OCI-LY3 (cell line): ENCODE measurements at regions not wholly inside any gene's neighbourhood (a gene's known extent, or its start where the extent isn't known, plus 50 kb on each side); places are given as distances from the start of the nearest gene placed in this dataset.

Experiments used
- H2AFZ ChIP-seq: fragments of 200-600, 300-600 bp; shearing (Covaris generic); 2 replicates; pipeline ENCODE4 v1.6.0; 2014; ENCODE audit warnings: antibody characterized with exemption, low read depth, low read length
- H3K27ac ChIP-seq: fragments of 200-600, 300-600 bp; sonication (generic); 2 replicates; pipeline ENCODE4 v1.5.1; 2014; ENCODE audit warnings: mild to moderate bottlenecking, low read length, moderate library complexity, mixed read lengths
- H3K27me3 ChIP-seq: fragments of 200-600, 300-600 bp; sonication (generic); 2 replicates; pipeline ENCODE4 v1.6.1; 2014; ENCODE audit warnings: low read depth, low read length, mixed read lengths
- H3K36me3 ChIP-seq: fragments of 200-600, 300-600 bp; sonication (generic); replicated peaks from 2 replicates; pipeline ENCODE3; 2014; ENCODE audit warnings: low read depth, low read length, mixed read lengths
- H3K4me1 ChIP-seq: fragments of 300-600, 200-600 bp; sonication (generic); 2 replicates; pipeline ENCODE4 v1.6.1; 2014; ENCODE audit warnings: low read length, mixed read lengths
- H3K4me2 ChIP-seq: fragments of 200-600, 300-600 bp; sonication (generic); 2 replicates; pipeline ENCODE4 v1.6.1; 2014; ENCODE audit warnings: low read length, mixed read lengths
- H3K4me3 ChIP-seq: fragments of 300-600, 200-600 bp; sonication (generic); 2 replicates; pipeline ENCODE4 v1.5.1; 2014; ENCODE audit warnings: antibody characterized with exemption, mild to moderate bottlenecking, low read length, moderate library complexity
- H3K79me2 ChIP-seq: fragments of 300-600, 200-600 bp; shearing (Covaris generic); 2 replicates; pipeline ENCODE4 v1.6.1; 2014; ENCODE audit warnings: mild to moderate bottlenecking, low read length, mixed read lengths
- H3K9ac ChIP-seq: fragments of 300-600, 200-600 bp; shearing (Covaris generic); 2 replicates; pipeline ENCODE4 v1.6.0; 2014; ENCODE audit warnings: mild to moderate bottlenecking, low read length, moderate library complexity
- H3K9me3 ChIP-seq: fragments of 200-600, 300-600 bp; shearing (Covaris generic); 2 replicates; pipeline ENCODE4 v1.6.1; 2014; ENCODE audit warnings: low read length, mixed read lengths; ENCODE audit not compliant: insufficient read depth
- H4K20me1 ChIP-seq: fragments of 200-600, 300-600 bp; sonication (generic); 2 replicates; pipeline ENCODE4 v1.6.1; 2016; ENCODE audit warnings: low read length, mixed read lengths; ENCODE audit not compliant: insufficient read depth
- CTCF ChIP-seq: fragments of 200-600, 300-600 bp; sonication (generic); IDR thresholded peaks from 2 replicates; pipeline ENCODE4 v1.5.1; 2014; ENCODE audit warnings: antibody characterized with exemption, low read length, low read depth
- EZH2phosphoT487 ChIP-seq: fragments of 200-600 bp; shearing (Covaris generic); IDR thresholded peaks from 2 replicates; pipeline ENCODE4 v1.6.1; 2018; ENCODE audit warnings: antibody characterized with exemption, mixed run types, low read depth

DNA sequence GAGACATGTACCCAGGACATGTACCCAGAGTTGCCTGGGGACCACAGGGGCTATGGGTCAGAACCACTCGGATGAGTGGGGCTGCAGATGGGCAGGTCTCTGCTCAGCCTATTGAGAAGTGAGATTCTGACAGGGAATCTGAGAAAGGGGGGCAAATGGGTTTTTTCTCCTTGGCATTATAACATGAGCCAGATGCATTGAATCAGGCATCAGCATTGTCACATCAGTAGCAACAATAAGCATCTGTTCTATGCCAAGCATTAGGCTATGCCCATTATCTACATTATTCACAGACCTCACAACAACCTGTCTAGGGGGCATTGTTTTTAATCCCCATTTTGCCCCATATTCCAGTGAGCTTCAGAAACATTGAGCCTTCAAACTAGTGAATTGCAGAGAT, 108.2 kb downstream of the PLCE1 start:
- Histone ChIP-seq H2AFZ (no peak overlapping the region), H3K4me1 (peaks cover 11% of the 10 kb centered on the region)
- TF ChIP-seq CTCF (no peak), EZH2phosphoT487 (no peak)

GRCh38 chr10:94102436-94102835, 108.7 kb downstream of the PLCE1 start:
- Histone ChIP-seq H3K79me2 (no peaks in the 10 kb centered on the region), H3K27ac (no peak overlapping the region), H3K9me3 (no peaks in the 10 kb centered on the region), H3K36me3 (no peaks in the 10 kb centered on the region), H3K4me1 (peaks cover 11% of the 10 kb centered on the region), H3K9ac (no peak overlapping the region), H2AFZ (no peak overlapping the region), H3K4me3 (no peak overlapping the region), H3K4me2 (no peak overlapping the region), H3K27me3 (no peaks in the 10 kb centered on the region), H4K20me1 (no peaks in the 10 kb centered on the region)
- TF ChIP-seq EZH2phosphoT487: no peak
- no peak for TF ChIP-seq CTCF

More for the DNA sequence above, 108.2 kb downstream of the PLCE1 start:
- H3K79me2 ChIP-seq: no peaks in the 10 kb centered on the region
- H3K27me3 ChIP-seq: no peaks in the 10 kb centered on the region
- no peak overlapping the region for H3K9ac ChIP-seq
- H3K4me3 ChIP-seq: no peak overlapping the region
- no peaks in the 10 kb centered on the region for H3K9me3 ChIP-seq
- no peak overlapping the region for H3K4me2 ChIP-seq
- no peaks in the 10 kb centered on the region for H3K36me3 ChIP-seq
- H4K20me1 ChIP-seq: no peaks in the 10 kb centered on the region
- no peak overlapping the region for H3K27ac ChIP-seq

- Histone ChIP-seq H3K4me3 (no peak overlapping the region), H3K9ac (no peak overlapping the region), H3K27me3 (no peaks in the 10 kb centered on the region), H4K20me1 (no peaks in the 10 kb centered on the region), H2AFZ (no peak overlapping the region), H3K79me2 (no peaks in the 10 kb centered on the region), H3K9me3 (no peaks in the 10 kb centered on the region), H3K4me2 (no peak overlapping the region), H3K27ac (no peak overlapping the region), H3K36me3 (no peaks in the 10 kb centered on the region), H3K4me1 (peaks cover 11% of the 10 kb centered on the region)
- TF ChIP-seq CTCF (no peak), EZH2phosphoT487 (no peak)
Measured at GRCh38 chr10:94103192-94103591, 109.5 kb downstream of the PLCE1 start.

- H2AFZ ChIP-seq: no peak overlapping the region
Measured at GRCh38 chr10:94103801-94104221, 110.1 kb downstream of the PLCE1 start.

More at GRCh38 chr10:94103801-94104221, 110.1 kb downstream of the PLCE1 start:
- no peak overlapping the region for H3K4me2 ChIP-seq
- H4K20me1 ChIP-seq: no peaks in the 10 kb centered on the region
- no peaks in the 10 kb centered on the region for H3K9me3 ChIP-seq
- no peak overlapping the region for H3K27ac ChIP-seq
- H3K4me3 ChIP-seq: no peak overlapping the region
- H3K4me1 ChIP-seq: peaks cover 11% of the 10 kb centered on the region
- no peaks in the 10 kb centered on the region for H3K27me3 ChIP-seq
- no peaks in the 10 kb centered on the region for H3K79me2 ChIP-seq
- H3K9ac ChIP-seq: no peak overlapping the region
- no peaks in the 10 kb centered on the region for H3K36me3 ChIP-seq
- TF ChIP-seq EZH2phosphoT487: no peak
- TF ChIP-seq CTCF: no peak
